Testis (tissue), 2 donors: ENCODE measurements at regions not wholly inside any gene's neighbourhood (a gene's known extent, or its start where the extent isn't known, plus 50 kb on each side); places are given as distances from the start of the nearest gene placed in this dataset.

Experiments used
- POLR2A ChIP-seq: fragments of 450-650 bp; IDR thresholded peaks from one replicate; pipeline ENCODE4 v1.6.1; 2017; ENCODE audit warnings: antibody characterized with exemption, mild to moderate bottlenecking, moderate library complexity
- TF ChIP-seq, protein P1 (sequence below), 3 experiments: fragments of 450-650 bp in 2 of 3; fragments of 200-600 bp in 1 of 3; sonication (generic) in 1 of 3; IDR thresholded peaks; one replicate each; pipeline ENCODE4 v1.5.1; 2016 to 2019; ENCODE audit warnings: antibody characterized with exemption in 3 of 3, mild to moderate bottlenecking in 2 of 3, moderate library complexity in 1 of 3

DNA sequence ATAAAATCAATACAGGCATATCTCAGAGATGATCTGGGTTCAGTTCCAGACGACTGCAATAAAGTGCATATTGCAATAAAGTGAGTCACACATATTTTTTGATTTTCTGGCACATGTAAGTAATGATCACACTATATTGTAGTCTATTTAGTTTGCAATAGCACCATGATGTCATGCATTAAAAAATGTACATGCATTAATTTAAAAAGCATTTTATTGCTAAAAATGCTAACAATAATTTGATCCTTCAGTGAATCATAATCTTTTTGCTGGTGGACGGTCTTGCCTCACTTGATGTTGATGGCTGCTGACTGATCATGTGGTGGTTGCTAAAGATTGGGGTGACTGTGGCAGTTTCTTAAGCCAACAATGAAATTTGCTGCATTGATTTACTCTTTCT lies 511.1 kb downstream of the OTOL1 start:
- TF ChIP-seq POLR2A = no peak
- TF ChIP-seq, protein P1, sequence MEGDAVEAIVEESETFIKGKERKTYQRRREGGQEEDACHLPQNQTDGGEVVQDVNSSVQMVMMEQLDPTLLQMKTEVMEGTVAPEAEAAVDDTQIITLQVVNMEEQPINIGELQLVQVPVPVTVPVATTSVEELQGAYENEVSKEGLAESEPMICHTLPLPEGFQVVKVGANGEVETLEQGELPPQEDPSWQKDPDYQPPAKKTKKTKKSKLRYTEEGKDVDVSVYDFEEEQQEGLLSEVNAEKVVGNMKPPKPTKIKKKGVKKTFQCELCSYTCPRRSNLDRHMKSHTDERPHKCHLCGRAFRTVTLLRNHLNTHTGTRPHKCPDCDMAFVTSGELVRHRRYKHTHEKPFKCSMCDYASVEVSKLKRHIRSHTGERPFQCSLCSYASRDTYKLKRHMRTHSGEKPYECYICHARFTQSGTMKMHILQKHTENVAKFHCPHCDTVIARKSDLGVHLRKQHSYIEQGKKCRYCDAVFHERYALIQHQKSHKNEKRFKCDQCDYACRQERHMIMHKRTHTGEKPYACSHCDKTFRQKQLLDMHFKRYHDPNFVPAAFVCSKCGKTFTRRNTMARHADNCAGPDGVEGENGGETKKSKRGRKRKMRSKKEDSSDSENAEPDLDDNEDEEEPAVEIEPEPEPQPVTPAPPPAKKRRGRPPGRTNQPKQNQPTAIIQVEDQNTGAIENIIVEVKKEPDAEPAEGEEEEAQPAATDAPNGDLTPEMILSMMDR (IDR thresholded peaks at IDR 0.05) = no peak
